BJ (cell line): ENCODE measurements at regions not wholly inside any gene's neighbourhood (a gene's known extent, or its start where the extent isn't known, plus 50 kb on each side); places are given as distances from the start of the nearest gene placed in this dataset.
"Not testable (repeated sequence)": the region's sequence is repeated elsewhere in the genome, so short reads cannot be mapped to it uniquely, and the experiment has no call there.

Experiments
- CTCF ChIA-PET: fragments of 350-600 bp; formaldehyde crosslinking; extraction: SDS; loops from one replicate; lab custom pipeline; 2021; ENCODE audit warnings: antibody characterized with exemption, inconsistent platforms; lab: Yijun Ruan, JAX
- POLR2A ChIA-PET: fragments of 300-600 bp; sonication (Branson Sonifier 250); formaldehyde crosslinking; extraction: SDS; loops from one replicate; lab custom pipeline; 2021; ENCODE audit warnings: antibody characterized with exemption; lab: Charles Lee
- DNase-seq: peaks from one replicate; pipeline ENCODE4 v3.0.0-alpha.2; 2011; ENCODE audit warnings: low read depth
- H3K27me3 ChIP-seq: 2 replicates; pipeline ENCODE4 v1.6.0; 2011; ENCODE audit warnings: low read length; ENCODE audit not compliant: control insufficient read depth, insufficient read depth
- H3K36me3 ChIP-seq: 2 replicates; pipeline ENCODE4 v1.5.1; 2011; ENCODE audit warnings: low read length; ENCODE audit not compliant: control insufficient read depth, insufficient read depth
- H3K4me3 ChIP-seq: 2 replicates; pipeline ENCODE4 v1.5.1; 2011; ENCODE audit warnings: low read depth, mild to moderate bottlenecking, control low read depth, low read length
- TF ChIP-seq, protein P1 (sequence below): IDR thresholded peaks from 2 replicates; pipeline ENCODE4 v1.5.1; 2011; ENCODE audit warnings: low read depth, mild to moderate bottlenecking, control low read depth, inconsistent platforms, low read length, moderate library complexity; ENCODE audit not compliant: insufficient read depth

DNA sequence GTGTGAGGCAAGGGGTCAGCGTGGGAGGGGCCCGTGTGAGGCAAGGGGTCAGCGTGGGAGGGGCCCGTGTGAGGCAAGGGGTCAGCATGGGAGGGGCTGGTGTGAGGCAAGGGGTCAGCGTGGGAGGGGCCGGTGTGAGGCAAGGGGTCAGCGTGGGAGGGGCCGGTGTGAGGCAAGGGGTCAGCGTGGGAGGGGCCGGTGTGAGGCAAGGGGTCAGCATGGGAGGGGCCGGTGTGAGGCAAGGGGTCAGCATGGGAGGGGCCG lies 119.2 kb downstream of the SEPTIN14 start:
- DNase-seq, H3K36me3 ChIP-seq, POLR2A ChIA-PET, H3K27me3 ChIP-seq, H3K4me3 ChIP-seq, CTCF ChIA-PET: not testable (repeated sequence)

DNA sequence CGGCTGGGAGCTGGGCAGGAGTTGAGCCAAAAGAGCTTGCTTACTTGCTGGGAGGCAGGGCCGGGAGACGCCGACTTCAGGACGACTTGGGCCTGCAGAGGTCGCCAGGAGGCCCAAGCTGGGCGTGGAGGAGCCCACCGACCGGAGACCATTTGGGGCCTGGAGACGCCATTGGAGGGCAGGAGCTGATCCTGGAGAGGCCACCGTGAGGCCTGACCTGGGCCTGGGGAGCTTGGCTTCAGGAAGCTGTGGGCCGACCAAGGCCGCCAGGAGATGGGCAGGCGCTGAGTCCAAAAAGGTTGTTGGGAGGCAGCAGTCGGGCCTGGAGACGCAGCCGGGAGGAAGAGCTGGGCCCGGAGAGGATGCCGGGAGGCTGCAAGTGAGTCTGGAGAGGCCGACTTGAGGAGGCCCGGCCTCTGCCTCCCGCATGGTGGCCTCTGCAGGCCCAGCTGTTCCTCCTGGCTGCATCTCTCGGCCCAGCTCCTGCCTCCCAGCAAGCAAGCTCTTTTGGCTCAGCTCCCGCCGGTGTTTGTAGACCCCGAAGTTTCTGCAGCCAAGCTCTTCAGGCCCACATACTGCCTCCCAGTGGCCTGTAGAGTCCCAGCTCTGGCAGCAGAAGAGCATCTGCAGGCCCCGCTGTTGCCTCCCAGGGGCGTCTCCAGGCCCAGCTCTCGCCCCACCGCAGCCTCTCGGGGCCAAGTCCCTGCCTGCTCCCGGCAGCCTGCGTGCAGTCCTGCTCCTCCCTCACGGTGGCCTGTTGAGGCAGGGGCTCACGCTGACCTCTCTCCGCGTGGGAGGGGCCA lies 119.7 kb downstream of the SEPTIN14 start:
- H3K27me3 ChIP-seq, H3K4me3 ChIP-seq, H3K36me3 ChIP-seq, POLR2A ChIA-PET, CTCF ChIA-PET, DNase-seq: not testable (repeated sequence)

DNA sequence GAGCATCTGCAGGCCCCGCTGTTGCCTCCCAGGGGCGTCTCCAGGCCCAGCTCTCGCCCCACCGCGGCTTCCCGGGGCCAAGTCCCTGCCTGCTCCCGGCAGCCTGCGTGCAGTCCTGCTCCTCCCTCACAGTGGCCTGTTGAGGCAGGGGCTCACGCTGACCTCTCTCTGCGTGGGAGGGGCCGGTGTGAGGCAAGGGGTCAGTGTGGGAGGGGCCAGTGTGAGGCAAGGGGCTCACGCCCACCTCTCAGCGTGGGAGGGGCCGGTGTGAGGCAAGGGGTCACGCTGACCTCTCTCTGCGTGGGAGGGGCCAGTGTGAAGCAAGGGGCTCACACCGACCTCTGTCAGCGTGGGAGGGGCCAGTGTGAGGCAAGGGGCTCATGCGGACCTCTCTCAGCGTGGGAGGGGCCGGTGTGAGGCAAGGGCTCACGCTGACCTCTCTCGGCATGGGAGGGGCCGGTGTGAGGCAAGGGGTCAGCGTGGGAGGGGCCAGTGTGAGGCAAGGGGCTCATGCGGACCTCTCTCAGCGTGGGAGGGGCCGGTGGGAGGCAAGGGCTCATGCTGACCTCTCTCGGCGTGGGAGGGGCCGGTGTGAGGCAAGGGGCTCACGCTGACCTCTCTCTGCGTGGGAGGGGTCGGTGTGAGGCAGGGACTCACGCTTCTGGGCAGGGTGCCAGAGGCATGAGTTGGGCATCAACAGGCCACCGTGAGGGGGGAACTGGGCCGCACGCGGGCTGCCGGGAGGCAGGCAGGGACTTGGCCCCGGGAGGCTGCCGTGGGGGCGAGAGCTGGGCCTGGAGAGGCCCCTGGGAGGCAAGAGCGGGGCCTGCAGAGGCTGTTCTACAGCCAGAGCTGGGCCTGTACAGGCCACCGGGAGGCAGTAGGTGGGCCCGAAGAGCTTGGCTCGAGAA lies 120.6 kb downstream of the SEPTIN14 start:
- H3K36me3 ChIP-seq, POLR2A ChIA-PET, DNase-seq, H3K27me3 ChIP-seq, H3K4me3 ChIP-seq, CTCF ChIA-PET: not testable (repeated sequence)

DNA sequence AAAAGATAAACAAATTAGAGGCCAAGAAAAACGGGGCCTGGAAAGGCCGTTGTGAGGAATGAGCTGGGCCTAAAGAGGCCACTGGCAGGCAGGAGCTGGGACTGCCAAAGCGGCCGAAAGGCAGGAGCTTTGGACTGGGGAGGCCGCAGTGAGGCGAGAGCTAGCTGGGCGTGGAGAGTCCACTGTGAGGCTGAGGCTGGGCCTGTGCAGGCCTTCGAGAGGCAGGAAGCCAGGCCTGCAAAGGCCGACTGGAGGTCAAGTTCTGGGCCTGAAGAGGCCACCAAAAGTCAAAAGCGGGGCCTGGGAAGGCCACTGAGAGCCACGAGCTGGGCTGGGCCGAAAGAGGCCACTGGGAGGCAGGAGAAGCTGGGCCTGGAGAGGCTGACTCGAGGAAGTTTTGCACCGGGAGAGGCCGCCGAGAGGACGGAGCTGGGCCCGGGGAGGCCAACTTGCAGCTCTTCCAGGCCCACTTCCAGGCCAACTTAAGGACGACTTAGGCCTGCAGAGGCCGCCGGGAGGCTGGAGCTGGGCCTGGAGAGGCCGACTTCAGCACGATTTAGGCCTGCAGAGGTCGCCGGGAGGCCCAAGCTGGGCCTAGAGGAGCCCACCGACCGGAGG lies 121.8 kb downstream of the SEPTIN14 start:
- POLR2A ChIA-PET, CTCF ChIA-PET, H3K27me3 ChIP-seq, H3K4me3 ChIP-seq, DNase-seq, H3K36me3 ChIP-seq: not testable (repeated sequence)

DNA sequence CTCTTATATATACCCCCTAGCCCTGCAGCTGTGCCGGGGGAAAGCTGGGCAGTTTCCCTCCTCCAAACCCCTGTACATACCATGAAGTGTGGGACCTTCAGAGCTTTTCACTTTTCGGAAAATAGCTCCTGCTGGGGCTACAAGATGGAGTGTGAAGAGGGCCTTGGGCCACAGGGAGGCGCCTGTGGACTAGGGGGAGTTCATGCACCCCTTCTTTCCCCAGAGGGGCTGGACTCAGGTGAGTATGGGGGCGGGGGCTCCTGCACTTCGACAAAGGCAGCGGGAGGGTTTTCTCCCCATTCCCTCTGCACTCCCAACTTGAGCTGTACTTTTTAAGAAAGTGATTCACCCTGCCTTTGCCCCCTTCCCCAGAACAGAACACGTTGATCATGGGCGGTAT lies 122.5 kb downstream of the SEPTIN14 start:
- H3K4me3 ChIP-seq, DNase-seq, H3K36me3 ChIP-seq, H3K27me3 ChIP-seq, POLR2A ChIA-PET, CTCF ChIA-PET: not testable (repeated sequence)

DNA sequence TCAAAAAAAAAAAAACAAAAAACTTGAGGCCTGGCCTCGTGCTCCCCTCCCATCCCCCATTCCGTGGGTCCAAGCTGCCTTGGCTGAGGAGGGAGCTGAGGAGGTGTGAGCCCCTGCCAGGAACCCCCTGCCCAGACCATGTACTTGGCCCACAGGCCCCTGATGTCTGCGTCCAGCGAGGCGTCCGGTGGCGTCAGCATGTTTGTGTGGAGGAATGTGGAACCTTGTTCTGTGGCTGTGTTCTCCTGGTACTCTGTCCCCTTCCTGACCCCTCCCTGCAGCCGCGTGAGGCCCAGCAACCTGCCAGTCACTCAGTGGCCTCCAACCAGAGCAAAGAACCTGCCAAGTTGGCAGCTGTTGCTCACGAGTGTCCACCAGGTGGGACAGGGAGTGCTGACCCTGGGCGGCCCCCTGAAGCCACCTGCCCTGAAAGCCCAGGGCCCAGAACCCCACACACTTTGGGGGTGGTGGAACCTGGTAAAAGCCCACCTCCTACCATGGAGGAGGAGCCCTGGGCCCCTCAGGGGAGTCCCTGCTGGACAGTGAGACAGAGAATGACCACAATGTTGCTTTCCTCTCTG lies 125.8 kb downstream of the SEPTIN14 start:
- DNase-seq, H3K27me3 ChIP-seq, H3K36me3 ChIP-seq, H3K4me3 ChIP-seq, POLR2A ChIA-PET, CTCF ChIA-PET: not testable (repeated sequence)

DNA sequence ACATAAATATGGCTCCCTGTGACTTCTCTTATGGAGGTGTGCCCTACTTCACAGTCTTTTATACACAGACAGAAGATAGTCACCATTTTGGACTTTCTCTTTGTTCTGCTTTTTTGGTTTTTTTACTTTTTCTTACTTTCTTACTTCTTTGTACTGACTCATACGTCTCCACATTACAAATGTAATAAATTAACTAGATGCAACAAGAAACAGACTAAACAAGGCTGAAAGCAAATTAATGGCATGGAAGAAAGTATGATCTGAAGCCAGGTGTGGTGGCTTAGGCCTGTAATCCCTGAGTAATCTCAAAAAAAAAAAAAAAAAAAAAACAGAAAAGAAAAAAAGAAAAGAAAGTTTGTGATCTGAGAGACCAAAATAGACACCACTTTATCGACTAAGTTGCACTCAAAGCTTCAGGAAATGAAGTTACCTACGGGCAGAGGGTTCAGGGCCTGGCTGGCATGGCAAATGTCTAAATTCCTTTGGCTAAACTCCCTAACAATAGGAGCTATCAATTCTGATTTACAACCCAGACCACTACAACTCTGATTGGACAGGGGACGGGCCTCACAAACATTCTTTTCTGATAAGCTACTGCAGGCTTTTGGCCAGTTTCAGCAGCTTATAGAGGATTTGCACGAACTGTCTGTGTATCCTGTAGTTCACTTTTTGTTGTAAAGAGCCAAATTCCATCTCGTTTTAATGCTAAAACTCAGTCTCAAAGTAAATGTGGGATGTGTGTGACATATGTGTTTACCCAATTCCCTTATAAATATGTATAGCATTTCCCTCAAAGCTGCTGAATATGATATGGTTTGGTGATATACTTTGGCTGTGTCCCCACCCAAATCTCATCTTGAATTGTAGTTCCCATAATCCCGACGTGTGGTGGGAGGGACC lies 129.1 kb downstream of the SEPTIN14 start:
- Histone ChIP-seq H3K36me3 (no peaks in the 10 kb centered on the region), H3K4me3 (no peak overlapping the region), H3K27me3 (no peaks in the 10 kb centered on the region)
- no peak for DNase-seq
- POLR2A ChIA-PET: no interaction called here
- CTCF ChIA-PET: interaction anchor here (0.9 kb wide), 1 partner anchor 230 kb away, joined by 3 read pairs; no protein-coding TSS in a partner anchor
- TF ChIP-seq, protein P1, sequence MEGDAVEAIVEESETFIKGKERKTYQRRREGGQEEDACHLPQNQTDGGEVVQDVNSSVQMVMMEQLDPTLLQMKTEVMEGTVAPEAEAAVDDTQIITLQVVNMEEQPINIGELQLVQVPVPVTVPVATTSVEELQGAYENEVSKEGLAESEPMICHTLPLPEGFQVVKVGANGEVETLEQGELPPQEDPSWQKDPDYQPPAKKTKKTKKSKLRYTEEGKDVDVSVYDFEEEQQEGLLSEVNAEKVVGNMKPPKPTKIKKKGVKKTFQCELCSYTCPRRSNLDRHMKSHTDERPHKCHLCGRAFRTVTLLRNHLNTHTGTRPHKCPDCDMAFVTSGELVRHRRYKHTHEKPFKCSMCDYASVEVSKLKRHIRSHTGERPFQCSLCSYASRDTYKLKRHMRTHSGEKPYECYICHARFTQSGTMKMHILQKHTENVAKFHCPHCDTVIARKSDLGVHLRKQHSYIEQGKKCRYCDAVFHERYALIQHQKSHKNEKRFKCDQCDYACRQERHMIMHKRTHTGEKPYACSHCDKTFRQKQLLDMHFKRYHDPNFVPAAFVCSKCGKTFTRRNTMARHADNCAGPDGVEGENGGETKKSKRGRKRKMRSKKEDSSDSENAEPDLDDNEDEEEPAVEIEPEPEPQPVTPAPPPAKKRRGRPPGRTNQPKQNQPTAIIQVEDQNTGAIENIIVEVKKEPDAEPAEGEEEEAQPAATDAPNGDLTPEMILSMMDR: no peak
